COLO668 (cell line): ENCODE measurements at regions not wholly inside any gene's neighbourhood (a gene's known extent, or its start where the extent isn't known, plus 50 kb on each side); places are given as distances from the start of the nearest gene placed in this dataset.

ENCODE experiments used
- DNase-seq: peaks from one replicate; lab custom pipeline; 2025; ENCODE audit not compliant: unreplicated experiment; lab: John Stamatoyannopoulos, UW

GRCh38 chr6:14652536-14652935 lies 535.0 kb downstream of the CD83 start:
- DNase-seq, result no peak

GRCh38 chr6:14655201-14656061 lies 537.9 kb downstream of the CD83 start:
- DNase-seq, result no peak

GRCh38 chr6:14656078-14656521 lies 538.5 kb downstream of the CD83 start:
- no peak for DNase-seq

DNA sequence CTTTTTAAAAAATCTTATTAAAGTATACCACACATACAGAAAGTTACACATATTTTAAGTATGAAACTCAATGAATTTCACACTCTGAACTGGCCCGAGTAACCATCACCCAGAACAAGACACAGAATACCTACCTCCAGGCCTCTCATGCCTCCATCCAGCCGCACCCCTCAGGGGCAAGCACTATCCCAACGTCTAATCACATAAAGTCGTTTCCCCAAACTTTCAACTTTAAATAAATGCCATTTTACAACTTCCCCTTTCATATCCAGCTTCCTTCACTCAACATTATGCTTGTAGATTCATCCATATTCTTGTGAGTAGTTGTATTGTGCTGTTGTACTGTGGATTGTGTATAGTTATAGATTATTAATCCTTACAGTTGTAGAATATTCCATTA lies 539.1 kb downstream of the CD83 start:
- DNase-seq, result no peak

DNA sequence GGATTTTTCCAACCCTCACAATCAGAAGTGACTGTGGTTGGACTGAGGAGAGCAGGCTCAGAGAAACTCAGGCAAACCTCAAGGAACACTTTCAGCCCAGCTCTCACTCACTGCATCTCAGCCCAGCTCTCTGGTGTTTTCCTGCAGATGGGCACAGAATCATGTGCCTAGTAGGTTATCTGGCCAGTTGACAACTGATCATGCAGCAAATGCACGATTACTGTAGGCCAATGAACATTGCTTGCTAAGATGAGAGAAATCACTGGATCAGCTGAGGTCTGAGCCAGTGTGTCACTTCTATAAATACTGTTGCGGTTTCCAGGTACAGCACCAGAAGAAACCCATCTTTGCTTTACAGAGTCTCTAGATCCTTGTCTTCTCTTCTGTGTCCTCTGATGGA lies 540.5 kb downstream of the CD83 start:
- DNase-seq, result no peak

DNA sequence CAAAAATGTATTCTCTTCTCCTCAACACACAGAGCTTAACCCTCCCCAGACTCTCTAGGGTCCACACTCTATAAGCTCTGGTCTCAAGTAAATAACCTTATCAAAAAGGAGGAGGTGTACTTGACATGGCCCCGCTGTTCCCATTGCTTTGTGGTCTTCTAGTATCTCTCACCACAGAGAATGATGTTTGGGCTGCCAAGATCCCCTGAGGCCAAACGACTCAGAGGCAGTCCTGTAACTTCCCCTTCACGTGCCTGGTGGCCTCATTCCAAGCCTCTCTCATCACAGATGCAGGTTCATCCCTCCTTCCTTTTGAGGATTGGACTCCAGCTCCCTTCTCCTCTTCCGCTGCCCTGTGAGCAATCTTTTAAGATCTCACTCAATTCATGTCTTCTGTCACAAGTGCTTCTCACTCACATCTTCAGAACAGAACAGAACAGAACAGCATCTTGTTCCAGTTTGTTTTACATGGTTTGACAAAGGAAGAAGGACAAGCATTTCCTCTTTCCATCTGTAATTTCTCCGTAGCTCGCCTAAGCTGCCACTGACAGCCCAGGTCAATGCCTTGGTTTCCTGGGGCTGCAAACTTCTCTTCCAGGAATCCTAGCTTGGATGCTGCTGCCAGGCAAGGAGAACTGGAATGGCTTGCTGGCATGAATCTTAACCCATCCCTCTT lies 541.5 kb downstream of the CD83 start:
- DNase-seq, result no peak

GRCh38 chr6:14659841-14660240 lies 542.3 kb downstream of the CD83 start:
- no peak for DNase-seq

- DNase-seq, result no peak
Measured at GRCh38 chr6:14660806-14661579, 543.4 kb downstream of the CD83 start.

DNA sequence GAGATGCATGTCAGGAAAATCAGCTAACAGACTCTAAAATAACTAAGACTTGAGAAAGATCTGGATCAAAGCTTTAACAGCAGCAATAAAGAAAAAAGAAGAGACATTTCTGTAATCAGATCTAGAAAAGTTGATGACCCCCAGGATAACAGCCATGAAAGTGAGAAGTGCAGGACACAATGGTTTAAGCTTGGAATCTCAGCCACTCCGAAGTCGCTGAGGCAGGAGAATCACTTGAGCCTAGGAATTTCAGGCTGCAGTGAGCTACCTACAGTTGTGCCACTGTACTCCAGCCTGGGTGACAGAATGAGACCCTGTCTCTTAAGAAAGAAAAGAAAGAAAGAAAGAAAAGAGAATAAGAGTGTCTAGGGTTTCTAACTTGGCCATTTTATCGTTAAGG lies 544.1 kb downstream of the CD83 start:
- DNase-seq, result no peak

DNA sequence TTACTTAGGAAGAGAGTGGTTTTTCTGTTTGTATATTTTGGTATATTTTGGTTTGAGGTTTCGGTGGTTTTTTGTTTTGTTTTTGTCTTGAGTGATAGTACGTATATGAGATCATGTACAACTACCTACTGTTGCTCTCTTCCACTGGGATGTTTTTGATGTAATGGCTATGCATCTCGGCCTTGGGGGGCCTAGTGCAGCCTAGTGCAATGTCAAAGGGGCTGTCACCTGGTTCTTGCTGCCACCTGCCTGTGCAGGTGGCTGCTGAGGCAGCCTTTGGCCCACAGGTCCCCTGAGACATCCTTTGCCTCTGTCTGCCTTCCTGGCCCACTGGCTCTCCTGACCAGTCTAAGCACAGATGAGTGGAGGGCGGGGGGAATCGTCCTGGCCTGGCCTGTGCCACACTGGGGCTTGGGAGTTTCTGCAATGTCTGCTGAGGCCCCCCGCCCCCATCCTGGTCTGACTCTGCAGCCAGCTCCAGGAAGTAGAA lies 546.6 kb downstream of the CD83 start:
- DNase-seq, result peak; percentile 38

GRCh38 chr6:14664621-14665315 lies 547.2 kb downstream of the CD83 start:
- peak; percentile 59 for DNase-seq

DNA sequence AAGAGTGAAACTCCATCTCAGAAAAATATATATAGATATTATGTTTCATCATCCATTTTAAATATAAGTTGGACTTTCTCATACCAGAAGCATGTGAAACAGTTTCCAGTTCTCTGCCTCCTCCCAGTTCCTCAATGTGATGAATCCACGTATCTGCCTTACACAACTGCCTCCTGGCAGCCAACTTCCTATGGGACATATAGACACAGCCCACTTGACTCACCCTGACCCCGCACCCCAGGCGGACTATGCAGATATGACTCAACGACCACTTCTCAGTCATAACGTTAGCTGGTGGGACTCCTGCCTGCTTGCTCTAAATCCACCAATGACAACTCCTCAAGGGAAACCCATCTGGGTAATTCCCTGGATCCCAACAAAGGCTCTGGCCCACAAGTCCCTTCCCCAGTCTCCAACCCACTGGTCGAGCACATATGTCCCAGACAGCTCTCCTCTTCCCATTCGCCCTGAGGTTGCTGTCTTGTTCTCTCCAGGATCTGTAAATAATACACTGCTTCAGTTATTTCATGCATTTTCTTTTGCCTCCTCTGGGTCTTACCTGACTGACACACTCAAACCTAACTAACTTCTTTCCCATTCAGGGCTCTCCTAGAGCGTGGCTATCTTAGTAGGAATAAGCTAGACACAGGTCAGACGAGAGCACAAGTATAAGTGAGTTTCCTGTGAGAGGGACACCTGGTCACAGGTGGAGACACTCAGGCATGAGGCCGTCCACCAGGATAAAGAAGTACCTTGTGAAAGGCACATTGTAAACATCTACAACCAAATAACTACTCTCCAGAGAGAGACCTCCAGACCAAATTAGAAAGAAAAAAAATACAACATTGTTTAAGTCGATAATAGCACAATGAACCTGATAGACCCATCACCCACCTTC lies 548.5 kb downstream of the CD83 start:
- no peak for DNase-seq

GRCh38 chr6:14670806-14671205 lies 553.2 kb downstream of the CD83 start:
- no peak for DNase-seq

GRCh38 chr6:14671261-14671681 lies 553.7 kb downstream of the CD83 start:
- no peak for DNase-seq

- DNase-seq, result no peak
Measured at GRCh38 chr6:14671937-14672336, 554.4 kb downstream of the CD83 start.

DNA sequence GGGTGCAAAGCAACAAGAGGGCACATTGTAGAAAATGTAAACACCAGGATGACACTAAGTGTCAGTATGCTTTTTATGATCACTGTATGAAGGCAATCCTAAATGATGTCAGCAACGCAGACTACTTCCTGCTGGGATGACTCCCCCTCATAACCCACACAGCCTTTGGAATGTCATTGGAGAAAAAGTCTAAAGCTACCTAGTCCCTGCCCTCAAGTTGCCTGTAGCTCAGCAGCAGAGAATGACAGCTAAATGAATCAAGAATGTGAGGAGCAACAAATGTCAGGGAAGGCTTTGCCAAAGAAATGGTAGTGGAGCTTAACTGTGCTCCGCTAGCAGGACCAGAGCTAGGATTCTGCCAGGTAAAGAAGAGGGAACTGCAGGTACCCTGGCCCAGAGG lies 555.6 kb downstream of the CD83 start:
- DNase-seq, result no peak

- no peak for DNase-seq
Measured at GRCh38 chr6:14674458-14674857, 556.9 kb downstream of the CD83 start.

GRCh38 chr6:14674867-14675648 lies 557.5 kb downstream of the CD83 start:
- DNase-seq, result no peak

GRCh38 chr6:14676064-14676463 lies 558.5 kb downstream of the CD83 start:
- DNase-seq, result no peak
